ENCODE measurements at regions not wholly inside any gene's neighbourhood (a gene's known extent, or its start where the extent isn't known, plus 50 kb on each side); places are given as distances from the start of the nearest gene placed in this dataset.
A peak's percentile ranks its signal among the peaks of the same experiment; 100 is the strongest.
"Not testable (repeated sequence)": the region's sequence is repeated elsewhere in the genome, so short reads cannot be mapped to it uniquely, and the experiment has no call there.

DNA sequence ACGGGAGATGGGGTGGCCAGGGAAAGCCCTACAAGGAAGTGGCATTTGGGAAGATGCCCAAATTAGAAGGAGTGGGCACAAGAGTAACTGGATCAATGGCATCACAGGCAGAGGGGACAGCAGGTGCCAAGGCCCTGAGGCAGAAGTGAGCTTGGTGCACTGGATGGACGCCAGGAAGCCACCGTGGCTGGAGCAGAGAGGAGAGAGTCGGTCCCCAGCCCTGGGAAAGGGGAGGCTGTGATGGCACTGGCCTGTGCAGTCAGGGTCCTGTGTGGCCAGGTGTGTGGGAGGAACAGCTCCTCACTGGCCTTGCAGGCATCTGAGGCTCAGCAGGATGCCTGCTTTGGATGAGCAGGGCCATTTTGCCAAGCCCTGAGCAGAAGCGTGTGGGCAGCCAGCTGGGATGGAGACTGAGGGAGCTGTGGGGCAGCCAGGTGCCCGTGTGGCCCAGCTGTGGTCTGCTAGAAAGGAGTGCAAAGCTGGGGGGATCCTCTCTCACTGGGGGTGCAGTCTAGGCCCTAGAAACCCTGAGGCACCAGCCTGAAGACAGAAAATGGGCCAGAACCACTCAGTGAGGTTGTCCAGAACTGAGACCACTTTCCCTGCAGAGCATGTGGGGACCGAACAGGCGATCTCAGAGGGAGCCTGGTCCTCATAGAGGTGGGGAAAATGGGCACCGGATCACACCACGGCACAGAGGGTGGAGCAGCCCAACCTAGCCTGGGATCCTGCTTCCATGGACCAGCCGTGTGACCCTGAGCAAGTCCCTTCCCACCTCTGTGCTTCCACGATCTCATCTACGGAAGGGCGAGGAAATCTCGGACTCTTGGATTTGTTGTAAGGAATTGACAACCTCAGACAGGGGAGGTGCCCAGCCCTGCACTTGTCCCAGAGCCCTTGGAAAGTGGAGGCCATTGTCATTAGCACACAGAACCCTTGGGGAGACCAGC lies 78.6 kb upstream of the RTL6 start:
- DNase-seq (ENCODE audit: low read depth): no peak

DNA sequence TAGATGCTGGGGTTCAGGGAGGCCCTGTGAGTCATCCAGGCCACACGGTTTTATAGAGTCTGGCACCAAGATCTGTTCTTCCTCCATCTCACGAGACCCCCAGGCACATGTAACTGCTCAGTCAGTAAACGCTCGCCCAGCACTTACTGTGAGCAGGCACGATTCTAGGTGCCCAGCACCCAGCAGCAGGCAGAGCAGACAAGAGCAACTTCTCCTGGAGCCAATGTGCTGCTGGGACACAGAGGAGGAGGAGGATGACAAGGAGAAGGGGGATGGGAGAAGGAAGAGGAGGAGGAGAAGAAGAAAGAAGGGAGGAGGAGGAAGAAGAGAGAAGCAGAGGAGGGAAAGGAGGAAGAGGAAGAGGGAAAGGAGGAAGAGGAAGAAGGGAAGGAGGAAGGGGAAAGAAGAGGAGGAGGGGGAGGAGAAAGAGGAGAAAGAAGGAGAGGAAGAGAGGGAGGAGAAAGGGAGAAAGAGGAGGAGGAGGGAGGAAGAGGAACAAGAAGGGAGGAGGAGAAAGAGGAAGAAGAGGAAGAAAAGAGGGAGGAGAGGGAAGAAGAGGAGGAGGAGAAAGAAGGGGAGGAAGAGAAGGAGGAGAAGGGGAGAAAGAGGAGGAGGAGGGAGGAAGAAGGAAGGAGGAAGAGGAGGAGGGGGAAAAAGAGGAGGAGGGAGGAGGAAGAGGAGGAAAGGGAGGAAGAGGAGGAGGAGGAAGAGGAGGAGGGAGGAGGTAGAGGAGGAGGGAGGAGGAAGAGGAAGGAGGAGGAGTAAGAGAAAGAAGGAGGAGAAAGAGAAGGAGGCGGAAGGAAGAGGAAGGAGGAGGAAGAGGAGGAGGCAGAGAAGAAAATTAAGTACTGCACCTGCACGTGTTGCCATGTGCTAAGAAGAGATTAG lies 77.6 kb upstream of the RTL6 start:
- peak; percentile 35 for DNase-seq (ENCODE audit: low read depth)

DNA sequence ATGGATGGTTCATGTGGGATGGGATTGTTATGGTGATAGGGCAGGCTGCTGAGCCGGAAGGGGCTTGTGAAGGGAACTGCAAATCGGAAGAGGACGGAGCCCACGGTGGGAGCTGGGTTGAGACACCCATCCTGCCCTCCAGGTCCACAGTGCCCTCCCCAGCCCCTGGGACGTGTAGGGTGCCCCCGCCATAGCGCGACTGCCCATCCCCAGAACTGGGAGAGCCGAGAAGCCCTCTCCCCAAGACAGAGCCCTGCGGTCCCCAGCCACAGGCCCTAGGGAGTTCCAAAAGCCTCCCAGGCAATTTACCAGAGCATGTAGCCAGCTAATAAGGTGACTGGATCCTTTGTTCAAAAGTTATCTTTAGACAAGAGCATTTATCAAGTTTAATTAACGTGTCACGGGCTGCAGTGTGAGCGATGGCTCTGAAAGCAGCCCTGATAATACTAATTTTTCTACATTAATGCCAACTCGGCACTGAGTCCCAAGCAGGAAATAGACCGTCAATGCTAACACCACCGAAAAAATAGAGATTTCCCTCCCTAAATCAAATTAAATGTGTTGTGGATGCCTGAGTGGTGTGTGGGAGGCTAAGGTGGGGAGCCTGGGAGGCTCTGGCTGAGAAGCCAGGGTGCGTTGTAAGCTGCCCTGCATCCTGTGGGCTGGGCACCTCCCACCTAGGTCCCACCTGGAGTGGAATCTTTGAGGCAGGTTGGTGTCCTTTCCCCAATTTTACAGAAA lies 76.8 kb upstream of the RTL6 start:
- DNase-seq (ENCODE audit: low read depth): peak; percentile 26

DNA sequence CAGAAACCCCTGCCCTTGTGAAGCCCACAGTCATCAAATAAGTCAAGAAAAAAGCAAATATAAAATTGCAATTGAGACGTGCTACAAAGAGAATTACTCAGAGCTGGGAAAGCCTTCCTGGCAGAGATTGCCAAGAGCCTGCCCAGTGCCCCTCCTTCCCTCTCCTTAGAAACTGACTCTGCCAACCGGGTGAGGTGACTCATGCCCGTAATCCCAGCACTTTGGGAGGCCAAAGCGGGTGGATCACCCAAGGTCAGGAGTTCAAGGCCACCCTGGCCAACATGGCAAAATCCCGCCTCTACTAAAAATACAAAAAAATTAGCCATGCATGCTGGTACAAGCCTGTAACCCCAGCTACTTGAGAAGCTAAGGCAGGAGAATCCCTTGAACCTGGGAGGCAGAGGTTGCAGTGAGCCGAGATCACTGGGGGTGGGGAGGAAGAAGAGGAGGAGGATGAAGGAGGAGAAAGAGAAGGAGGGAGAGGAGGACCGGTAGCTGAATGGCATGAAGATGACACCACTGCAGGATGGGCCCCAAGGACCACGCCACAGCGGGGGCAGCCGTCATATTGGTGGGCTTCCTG lies 76.1 kb upstream of the RTL6 start:
- DNase-seq (ENCODE audit: low read depth): peak; percentile 89

DNA sequence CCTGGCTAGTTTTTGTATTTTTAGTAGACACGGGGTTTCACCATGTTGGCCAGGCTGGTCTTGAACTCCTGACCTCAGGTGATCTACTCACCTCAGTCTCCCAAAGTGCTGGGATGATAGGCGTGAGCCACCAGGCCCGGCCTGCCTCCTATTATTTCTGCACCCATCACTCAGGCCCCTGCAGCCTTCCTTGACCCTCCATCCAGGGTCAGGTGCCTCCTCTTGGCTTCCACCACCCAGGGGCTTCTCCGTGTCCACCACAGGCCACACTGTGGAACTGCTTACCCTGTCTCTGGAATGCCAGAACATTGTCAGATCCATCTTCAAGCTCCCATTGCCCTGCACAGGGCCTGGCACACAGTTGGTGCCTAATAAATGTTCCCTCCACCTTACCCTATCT lies 75.4 kb upstream of the RTL6 start:
- DNase-seq (ENCODE audit: low read depth): no peak

DNA sequence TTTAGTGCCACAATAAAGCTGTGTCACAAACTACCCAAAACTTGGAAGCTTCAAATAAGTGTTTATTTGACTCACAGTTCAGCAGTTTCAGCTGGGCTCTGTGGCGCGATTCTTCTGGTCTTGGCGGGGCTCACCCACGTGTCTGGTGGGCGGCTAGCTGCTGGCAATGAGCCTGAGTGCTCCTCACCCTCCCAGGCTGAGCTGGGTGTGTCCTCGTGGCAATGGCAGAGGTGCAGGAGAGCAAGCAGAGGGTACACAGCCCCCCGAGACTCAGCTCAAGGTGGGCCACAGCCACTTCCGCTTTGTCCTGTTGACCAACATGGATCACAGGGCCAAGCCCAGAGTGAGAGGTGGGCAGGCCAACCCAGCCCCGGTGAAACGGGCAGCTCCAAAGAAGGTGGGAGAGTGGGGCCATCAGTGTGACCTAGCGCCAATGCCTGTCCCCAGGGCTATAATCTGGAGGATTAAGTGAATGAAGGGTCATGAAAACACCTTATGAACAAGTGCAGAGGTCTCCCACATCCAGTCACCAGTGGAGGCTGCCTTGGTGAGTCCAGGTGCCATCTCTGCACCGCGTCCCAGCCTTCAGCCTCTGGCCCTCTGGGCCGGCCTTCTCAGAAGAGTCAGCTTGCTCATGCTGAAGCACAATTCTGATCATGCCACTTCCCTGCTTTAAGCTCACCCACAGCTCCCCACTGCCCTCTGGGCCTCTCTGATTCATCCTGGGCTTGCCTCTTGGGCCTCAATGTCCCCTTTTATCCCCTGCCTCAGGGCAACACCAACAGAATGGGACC lies 74.6 kb upstream of the RTL6 start:
- DNase-seq (ENCODE audit: low read depth): no peak

DNA sequence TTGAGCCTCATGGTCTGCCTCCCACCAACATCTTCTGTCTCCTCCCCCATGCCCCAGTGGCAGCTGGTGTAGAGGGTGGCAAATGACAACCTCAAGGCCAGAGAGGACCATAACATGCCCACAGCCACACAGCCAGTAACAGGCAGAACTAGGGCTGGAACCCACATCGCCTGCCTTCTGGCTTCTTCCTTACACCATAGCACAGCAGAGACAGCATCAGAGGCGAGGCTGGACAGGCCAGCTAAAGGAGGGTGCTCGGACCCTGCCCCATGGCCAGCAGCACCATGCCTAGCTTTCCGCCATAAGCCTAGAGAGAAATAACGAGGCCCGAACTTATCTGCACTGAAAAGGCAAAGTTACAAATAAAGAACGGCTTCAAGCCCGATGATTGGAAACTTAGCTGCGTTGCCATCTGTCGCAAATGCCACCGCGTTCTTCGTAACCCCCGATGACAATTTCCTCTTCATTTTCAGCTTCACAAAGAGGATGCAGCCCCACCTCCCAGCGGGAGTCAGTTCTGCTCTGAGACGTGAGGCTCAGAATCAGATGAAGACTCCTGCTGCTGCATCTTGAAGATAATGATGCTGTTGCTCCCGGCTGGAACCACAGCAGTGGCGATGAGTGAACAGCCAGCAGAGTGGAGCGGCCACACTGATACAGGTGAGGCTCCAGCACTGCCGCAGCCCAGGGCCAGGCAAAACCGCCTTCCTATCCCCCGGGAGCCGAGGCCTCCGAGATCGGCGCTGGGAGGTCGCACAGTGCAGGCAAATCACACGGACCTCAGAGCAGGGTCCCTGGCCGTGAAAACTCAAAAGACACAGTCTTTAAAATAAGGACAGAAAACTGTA lies 73.8 kb upstream of the RTL6 start:
- no peak for DNase-seq (ENCODE audit: low read depth)

DNA sequence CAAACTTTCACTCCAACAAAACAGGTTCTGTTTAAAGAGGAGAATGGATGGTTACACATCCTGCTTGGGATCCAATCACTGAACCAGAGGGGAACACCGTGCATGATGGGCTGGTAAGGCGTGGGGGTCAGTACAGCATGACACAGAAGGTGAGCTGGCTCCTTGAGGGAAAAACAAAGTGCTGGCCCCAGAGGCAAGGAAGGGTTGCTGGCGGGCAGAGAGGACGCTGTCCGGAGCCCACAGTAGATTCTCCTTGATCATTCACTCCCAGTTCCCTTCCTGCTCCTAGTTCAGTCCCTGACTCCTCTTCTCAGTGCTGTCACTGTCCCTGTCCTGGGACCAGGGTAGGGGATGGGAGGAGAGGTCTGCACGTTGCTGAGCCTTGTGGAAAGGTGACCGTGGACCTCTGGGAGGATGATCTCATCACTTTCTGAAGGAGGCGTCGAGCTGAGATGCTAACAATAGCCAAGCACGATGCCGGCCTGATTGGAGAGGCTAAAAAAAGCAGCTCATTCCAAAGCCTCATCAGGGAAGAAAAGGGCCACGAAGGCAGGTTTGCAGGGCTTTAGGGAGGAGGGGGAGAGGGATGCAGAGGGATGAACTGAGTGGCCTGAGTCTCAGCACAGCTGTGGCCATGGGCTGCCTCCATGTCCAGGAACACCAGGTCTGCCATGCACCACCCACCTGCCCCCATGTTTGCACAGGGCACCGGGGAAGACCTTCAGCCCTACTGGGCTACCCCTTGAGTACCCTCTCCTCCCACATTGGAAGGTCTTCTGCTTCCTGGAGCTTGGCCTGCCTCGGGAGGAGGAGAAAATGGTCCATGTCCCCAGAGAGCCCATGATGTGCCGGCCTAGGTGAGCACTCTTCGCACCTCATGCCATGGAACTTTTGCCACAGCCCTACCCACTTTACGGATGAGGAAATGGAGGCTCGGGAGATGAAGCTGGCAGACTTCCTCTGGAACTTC lies 72.7 kb upstream of the RTL6 start:
- DNase-seq (ENCODE audit: low read depth): no peak

DNA sequence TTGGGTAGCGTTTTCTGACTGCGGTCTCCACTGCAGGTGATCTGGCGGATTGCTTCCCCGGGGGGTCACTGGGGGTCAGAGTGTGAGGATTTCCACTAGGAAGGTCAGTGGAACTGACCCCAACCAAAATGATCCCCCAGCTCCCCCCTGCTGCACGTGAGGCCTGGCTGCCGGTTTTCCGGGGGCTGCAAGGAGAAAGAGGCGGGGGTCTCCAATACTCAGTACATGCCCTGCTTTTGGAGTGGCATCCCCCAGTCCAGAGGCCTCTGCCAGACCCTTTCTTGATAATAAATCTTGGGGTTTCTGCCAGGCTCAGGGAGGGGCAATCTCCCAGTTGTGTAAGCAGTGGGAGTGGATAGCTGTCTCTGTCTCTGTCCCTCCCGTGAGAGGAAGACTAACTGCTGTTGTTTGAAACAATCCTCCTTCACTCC lies 71.5 kb upstream of the RTL6 start:
- no peak for DNase-seq (ENCODE audit: low read depth)

- peak; percentile 58 for DNase-seq (ENCODE audit: low read depth)
These were observed 69.9 kb upstream of the RTL6 start for GRCh38 chr22:44567846-44568493.

- not testable (repeated sequence) for DNase-seq (ENCODE audit: low read depth)
These were observed 69.4 kb upstream of the RTL6 start for GRCh38 chr22:44567378-44567841.

GRCh38 chr22:44566911-44567310 lies 68.9 kb upstream of the RTL6 start:
- DNase-seq (ENCODE audit: low read depth): no peak

DNA sequence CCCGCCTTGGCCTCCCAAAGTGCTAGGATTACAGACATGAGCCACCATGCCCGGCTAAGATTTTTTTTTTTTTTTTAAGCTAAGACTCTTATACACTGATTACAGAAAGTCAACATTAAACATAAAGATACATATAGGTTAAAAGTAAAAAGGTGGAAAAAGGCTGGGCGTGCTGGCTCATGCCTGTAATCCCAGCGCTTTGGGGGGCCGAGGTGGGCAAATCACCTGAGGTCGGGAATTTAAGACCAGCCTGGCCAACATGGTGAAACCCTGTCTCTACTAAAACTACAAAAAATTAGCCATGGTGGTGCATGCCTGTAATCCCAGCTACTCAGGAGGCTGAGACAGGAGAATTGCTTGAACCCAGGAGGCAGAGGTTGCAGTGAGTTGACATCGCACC lies 64.6 kb upstream of the RTL6 start:
- not testable (repeated sequence) for DNase-seq (ENCODE audit: low read depth)

- no peak for DNase-seq (ENCODE audit: low read depth)
These were observed 63.3 kb upstream of the RTL6 start for GRCh38 chr22:44561139-44561840.

DNA sequence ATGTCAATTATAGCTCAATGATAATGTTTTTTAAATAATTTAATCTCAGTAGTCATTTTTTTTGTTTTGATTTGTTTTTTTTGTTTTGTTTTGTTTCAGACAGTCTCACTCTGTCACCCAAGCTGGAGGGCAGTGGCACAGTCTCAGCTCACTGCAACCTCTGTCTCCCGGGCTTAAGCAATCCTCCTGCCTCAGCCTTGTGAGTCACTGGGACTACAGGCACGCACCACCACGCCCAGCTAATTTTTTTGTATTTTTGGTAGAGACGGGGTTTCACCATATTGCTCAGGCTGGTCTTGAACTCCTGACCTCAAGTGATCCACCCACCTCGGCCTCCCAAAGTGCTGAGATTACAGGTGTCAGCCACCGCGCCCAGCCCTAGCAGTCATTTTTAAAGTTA lies 60.6 kb upstream of the RTL6 start:
- peak; percentile 55 for DNase-seq (ENCODE audit: low read depth)

GRCh38 chr22:44557872-44558271 lies 59.8 kb upstream of the RTL6 start:
- not testable (repeated sequence) for DNase-seq (ENCODE audit: low read depth)

GRCh38 chr22:44557064-44557748 lies 59.2 kb upstream of the RTL6 start:
- no peak for DNase-seq (ENCODE audit: low read depth)

Data from Daoy (cell line).